Urinary bladder (tissue), 3 donors: ENCODE measurements at regions not wholly inside any gene's neighbourhood (a gene's known extent, or its start where the extent isn't known, plus 50 kb on each side); places are given as distances from the start of the nearest gene placed in this dataset.

Experiments
- DNase-seq: peaks from one replicate; pipeline ENCODE4 v3.0.0-alpha.2; 2015; ENCODE audit errors: extremely low spot score
- H3K27ac ChIP-seq: one replicate; pipeline ENCODE4 v1.5.1; 2013; ENCODE audit warnings: low read depth, mild to moderate bottlenecking, moderate library complexity
- H3K36me3 ChIP-seq: one replicate; pipeline ENCODE4 v1.6.1; 2013; ENCODE audit warnings: mild to moderate bottlenecking, moderate library complexity; ENCODE audit not compliant: insufficient read depth
- H3K4me1 ChIP-seq: one replicate; pipeline ENCODE4 v1.6.1; 2013; ENCODE audit warnings: mild to moderate bottlenecking, moderate library complexity; ENCODE audit not compliant: insufficient read depth
- H3K4me3 ChIP-seq: one replicate; pipeline ENCODE4 v1.5.1; 2013; ENCODE audit warnings: low read depth, low read length
- WGBS: extraction: QIAGEN DNeasy Blood & Tissue Kit; methylation state at CpG from one replicate; pipeline ENCODE4 v1.1.7; 2013; 5-methylcytosine and 5-hydroxymethylcytosine counted together
- donor health status: healthy with polysubstance abuse.
- donor health status: healthy.

DNA sequence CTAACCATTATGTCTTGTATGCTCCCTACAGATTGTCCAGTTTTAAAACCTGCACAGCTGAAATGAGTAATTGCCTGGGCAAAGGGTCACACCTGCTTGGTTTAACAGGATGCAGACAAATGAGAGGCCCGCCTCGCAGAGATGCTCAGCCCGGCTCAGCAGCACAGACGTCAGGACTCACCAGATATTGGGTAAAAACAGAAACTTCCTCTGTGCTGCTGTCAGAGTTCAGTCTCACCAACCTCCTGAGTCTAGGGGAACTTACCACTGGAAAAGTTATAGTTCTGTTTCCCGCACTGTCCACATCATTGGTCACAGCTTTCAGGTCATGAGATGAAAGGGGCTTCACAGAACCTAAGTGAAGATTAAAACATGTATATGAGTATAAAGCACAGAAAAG, 152.5 kb downstream of the ESM1 start:
- Histone ChIP-seq H3K4me1 (no peaks in the 10 kb centered on the region), H3K4me3 (no peak overlapping the region), H3K27ac (no peak overlapping the region), H3K36me3 (no peaks in the 10 kb centered on the region)
- DNase-seq = no peak
- WGBS = 77% methylated on average over 5 of the region's 5 CpGs

DNA sequence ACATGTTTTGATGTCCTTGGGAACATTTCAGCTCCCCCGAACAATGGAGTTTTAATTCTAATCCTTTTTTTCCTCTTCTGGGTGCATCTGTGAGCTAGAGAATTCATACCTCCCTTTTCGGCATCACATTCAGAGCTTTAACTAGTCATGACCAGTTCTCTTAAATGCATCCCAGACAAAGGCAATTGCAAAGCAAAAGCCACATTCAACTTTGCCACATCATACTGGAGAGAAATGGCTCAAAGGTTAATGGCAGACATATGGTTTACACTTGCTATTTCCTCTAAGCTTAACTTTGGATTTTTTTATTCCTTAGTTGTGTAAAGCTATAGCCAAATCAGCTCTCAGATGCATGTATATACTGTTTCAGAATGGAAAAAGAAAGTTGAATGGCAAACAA, 153.3 kb downstream of the ESM1 start:
- Histone ChIP-seq H3K36me3 (no peaks in the 10 kb centered on the region), H3K4me1 (no peaks in the 10 kb centered on the region), H3K4me3 (no peak overlapping the region), H3K27ac (no peak overlapping the region)
- DNase-seq = no peak
- WGBS = 83% methylated on average over 2 of the region's 2 CpGs

DNA sequence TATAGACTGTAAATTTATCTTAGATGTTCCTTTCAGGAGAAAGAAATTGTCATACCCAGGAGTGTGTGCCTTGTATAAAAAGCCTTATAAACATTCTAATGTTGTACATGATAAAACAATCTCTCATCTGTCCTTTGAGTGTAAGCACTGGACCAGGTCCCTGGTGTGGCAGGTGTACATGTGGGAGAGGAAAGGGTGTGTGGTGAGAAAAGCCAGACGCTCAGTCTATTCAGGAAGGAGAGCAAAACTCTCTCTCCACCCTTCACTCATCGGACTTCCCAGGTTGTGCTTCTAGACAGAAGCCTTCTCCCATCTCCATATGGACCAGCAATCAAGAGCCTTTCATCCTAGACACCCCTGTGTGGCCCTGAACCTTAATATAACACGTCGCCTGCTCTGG, 154.2 kb downstream of the ESM1 start:
- DNase-seq = no peak
- no peaks in the 10 kb centered on the region for H3K36me3 ChIP-seq
- no peak overlapping the region for H3K27ac ChIP-seq
- no peak overlapping the region for H3K4me3 ChIP-seq
- whole genome bisulfite sequencing = 91% methylated on average over 4 of the region's 4 CpGs
- no peaks in the 10 kb centered on the region for H3K4me1 ChIP-seq

DNA sequence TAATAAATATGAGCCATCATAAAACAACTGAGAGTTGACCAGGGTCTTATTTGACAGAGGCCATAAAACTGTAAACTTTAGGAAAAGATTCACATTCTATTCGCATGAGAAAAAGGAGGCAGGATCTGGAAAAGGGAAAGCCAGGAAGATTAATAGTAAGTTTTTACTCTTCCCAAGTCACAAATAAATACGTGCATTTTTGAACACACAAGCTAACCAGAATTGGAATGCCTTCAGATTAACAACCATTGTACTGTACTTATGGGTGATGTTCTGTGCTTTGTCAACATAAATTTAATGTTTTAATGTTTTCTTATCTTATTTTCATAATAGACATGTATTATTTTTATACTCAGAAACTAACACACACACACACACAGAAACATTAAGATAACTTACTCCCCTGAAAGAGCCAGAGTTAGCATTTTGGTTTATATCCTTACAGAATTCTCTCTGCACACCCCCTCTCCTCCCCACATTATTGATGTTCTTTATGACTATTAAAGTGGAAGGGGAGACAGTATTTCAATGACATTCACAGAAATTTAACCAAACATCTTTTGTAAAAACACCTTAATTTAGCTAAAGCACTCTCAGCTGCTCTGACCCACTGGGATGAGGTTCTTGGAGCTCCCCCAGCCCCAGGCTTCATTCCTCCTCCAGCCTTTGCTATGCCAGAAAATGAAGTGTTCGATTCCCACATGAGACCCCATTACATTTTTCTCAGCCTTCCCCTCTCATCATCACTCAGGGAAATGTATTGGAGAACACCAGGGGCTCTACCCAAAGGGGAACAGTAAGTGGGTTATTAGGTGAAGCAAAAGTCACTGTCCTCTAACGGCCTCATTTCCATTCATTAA, 155.5 kb downstream of the ESM1 start:
- H3K4me3 ChIP-seq = no peak overlapping the region
- DNase-seq = peak; percentile 61
- no peaks in the 10 kb centered on the region for H3K4me1 ChIP-seq
- H3K27ac ChIP-seq = no peak overlapping the region
- H3K36me3 ChIP-seq = no peaks in the 10 kb centered on the region
- 60% methylated on average over 4 of the region's 4 CpGs for WGBS

DNA sequence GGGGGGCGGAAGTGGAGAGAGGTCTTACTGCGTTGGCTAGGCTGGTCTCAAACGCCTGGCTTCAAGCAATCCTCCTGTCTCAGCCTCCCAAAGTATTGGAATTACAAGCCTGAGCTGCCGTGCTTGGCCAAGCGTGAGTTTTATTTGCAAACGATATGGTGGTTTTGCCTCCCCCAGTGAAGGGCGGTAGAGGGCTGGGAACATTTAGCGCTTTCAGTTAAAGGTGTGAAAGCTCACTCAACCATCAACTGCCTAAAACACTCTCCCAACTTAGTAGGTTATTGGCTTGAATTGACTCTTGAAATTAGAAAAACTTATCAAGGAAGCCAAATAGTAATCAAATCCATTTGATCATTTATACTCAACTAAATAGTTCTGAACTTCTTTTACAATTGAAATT, 156.3 kb downstream of the ESM1 start:
- H3K4me1 ChIP-seq = no peaks in the 10 kb centered on the region
- no peak overlapping the region for H3K27ac ChIP-seq
- DNase-seq = no peak
- no peak overlapping the region for H3K4me3 ChIP-seq
- WGBS = 86% methylated on average over 8 of the region's 8 CpGs
- no peaks in the 10 kb centered on the region for H3K36me3 ChIP-seq

DNA sequence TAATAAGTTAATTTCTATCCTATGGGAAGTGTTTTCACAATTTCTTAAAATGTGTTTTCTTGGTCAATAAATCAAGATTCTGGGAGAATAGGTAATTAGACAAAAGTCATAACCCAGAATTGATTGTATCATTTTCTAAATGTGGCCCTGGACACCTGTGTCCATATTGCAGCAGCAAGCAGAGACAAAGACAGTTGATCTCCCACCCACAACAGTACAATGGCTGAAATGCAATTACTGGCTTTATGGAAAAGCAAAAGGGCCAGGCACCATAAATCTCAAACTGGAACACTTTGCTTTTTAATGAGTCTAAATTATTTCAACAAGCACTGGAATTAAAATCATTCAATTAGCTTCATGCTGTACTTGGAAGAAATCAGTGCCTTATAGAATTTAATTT, 157.2 kb downstream of the ESM1 start:
- H3K4me1 ChIP-seq = no peaks in the 10 kb centered on the region
- H3K27ac ChIP-seq = no peak overlapping the region
- no peak overlapping the region for H3K4me3 ChIP-seq
- no peaks in the 10 kb centered on the region for H3K36me3 ChIP-seq
- DNase-seq = no peak

DNA sequence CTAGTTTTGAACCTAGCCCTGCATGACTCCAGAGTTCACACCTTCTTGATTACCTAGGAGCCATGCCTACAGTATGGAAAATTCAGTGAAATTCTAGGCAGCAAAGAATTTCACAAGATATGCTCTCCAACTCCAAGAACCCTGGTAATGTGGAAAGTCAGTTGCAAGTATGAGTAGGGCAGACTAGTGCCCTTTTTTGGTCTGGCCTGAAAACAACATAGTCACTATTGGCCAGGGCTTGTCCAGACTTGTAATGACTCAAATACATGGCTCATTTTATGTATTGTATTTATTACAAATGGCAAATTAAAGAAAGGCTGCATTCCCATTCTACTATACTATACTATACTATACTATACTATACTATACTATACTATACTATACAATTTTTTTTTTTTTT, 160.4 kb downstream of the ESM1 start:
- H3K4me3 ChIP-seq = no peak overlapping the region
- no peak overlapping the region for H3K27ac ChIP-seq
- no peak for DNase-seq
- H3K36me3 ChIP-seq = no peaks in the 10 kb centered on the region
- no peaks in the 10 kb centered on the region for H3K4me1 ChIP-seq

DNA sequence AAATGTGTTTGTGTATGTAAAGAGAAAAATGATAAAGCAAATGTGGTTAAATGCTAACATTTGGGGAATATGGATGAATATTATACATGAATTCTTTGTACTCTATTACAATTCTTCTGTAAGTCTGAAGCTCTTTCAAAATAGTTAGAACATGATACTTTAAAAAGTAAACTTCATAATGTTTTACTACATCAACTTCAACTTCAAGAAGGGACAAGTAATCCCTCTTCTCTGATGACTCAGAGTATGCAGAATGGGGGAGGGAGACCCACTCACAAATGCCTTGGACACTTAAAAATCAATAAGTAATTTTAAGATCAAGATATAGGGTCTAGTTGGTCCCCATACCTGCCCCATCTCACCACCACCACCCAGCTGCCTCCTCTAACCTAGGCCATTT, 162.4 kb downstream of the ESM1 start:
- no peaks in the 10 kb centered on the region for H3K36me3 ChIP-seq
- H3K27ac ChIP-seq = no peak overlapping the region
- H3K4me1 ChIP-seq = no peaks in the 10 kb centered on the region
- no peak overlapping the region for H3K4me3 ChIP-seq
- no peak for DNase-seq

DNA sequence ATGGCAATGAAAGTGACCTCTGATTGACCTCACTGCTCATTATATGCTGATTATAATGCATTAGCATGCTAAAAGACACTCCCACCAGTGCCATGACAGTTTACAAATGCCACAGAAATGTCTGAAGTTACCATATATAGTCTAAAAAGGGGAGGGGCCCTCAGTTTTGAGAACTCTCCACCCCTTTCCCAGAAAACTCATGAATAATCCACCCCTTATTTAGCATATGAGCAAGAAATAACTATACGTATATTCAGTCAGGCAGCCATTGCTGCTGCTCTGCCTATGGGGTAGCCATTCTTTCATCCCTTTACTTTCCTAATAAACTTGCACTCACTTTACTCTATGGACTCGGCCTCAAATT, 163.1 kb downstream of the ESM1 start:
- Histone ChIP-seq H3K4me3 (no peak overlapping the region), H3K36me3 (no peaks in the 10 kb centered on the region), H3K4me1 (no peaks in the 10 kb centered on the region), H3K27ac (no peak overlapping the region)
- DNase-seq = no peak
- WGBS = 97% methylated on average over 2 of the region's 2 CpGs

DNA sequence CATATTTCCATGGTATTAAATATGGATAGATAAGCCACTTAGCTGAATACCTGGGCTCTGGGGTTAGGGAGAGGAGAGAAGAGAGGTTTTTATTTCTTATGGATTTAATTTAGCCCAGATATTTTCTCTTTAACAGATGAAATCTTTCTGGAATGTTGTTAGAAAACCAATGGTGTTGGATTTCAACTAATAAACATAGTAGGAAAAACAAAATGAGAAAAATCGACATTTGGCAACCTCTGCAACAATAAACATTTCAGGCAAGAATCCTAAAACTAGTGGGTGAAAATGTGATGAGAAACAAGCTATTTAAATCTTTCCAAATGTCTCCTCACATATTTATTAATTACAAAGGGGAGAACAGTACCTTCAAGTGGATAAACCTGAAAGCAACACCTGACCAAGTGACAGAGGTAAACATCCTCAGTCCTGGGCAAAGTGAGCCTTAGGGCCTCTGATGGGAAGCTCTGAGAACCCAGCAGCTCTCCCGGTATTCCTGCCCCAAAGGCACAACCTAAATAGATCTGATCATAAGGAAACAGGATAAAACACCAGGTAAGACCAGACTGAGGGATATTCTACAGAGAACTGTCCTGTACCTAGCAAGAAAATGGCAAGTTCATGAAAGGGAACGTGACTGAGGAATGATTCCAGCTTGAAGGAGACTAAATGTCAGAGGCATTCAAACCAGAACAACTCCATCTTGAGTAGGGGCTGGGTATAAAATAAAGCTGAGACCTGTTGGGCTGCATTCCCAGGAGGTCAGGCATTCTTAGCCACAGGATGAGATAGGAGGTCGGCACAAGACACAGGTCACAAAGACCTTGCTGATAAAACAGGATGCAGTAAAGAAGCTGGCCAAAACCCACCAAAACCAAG, 163.7 kb downstream of the ESM1 start:
- WGBS = 73% methylated on average over 4 of the region's 4 CpGs

DNA sequence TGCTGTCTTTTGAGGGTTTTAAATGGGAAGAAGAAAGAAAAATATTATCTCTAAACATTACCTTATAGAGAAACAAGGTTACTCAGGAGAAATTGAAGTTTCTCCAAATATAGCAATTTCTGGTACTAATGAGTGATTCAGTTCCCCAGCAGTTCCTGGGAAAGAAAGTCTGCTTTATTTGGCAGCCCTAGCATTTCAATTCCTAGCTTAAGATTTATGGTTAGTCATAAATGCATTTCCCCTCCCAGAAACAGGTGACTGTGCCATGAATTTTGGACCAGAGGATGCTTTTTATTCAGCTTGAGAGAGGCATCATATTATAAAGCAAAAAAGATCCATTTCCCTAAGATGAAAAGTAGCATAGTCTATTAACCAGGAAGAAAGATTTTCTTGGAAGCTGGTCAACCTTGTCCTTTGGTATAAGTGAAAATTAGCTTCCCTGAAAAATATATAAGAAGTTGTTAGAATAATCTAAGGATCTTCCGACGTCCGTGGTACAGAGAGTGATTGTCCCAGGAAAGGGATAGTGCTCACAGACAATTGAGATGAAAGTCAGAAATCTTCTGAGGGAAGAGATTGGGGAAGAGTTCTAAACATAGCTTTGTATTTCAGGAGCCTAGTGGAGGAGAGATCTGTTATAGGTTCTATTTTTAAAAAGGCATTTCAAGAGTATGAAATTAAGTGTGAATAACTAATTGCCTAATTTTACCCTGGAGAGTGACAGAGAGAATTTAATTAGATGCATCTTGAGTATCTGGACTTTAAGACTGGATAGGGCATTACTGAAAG, 164.9 kb downstream of the ESM1 start:
- H3K36me3 ChIP-seq = no peaks in the 10 kb centered on the region
- H3K27ac ChIP-seq = no peak overlapping the region
- H3K4me3 ChIP-seq = no peak overlapping the region
- no peaks in the 10 kb centered on the region for H3K4me1 ChIP-seq
- 81% methylated on average over 3 of the region's 3 CpGs for WGBS
- no peak for DNase-seq

More for the DNA sequence above, 163.7 kb downstream of the ESM1 start:
- no peak for DNase-seq
- Histone ChIP-seq H3K4me3 (no peak overlapping the region), H3K36me3 (no peaks in the 10 kb centered on the region), H3K27ac (no peak overlapping the region), H3K4me1 (no peaks in the 10 kb centered on the region)

DNA sequence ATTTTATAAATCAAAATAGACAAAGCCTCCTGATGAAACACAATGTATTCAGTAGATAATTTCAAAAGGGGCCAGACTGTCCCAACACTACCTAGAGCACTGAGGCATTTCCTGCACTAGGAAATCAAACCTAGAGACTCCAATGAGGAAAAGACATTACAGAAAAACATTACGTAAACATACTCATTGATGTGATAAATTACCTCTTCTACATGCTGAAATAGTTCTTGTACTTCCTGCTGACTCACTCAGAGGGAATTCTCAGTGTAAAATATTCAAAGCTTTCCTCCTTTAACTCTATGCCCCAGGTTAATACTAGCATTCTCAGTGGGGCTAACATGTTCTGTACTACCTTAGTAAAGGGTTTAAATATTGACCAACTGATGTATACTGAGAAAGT, 178.0 kb downstream of the ESM1 start:
- peak overlapping the region; percentile 32 for H3K27ac ChIP-seq
- H3K4me3 ChIP-seq = no peak overlapping the region
- no peaks in the 10 kb centered on the region for H3K36me3 ChIP-seq
- DNase-seq = no peak
- H3K4me1 ChIP-seq = no peaks in the 10 kb centered on the region
- WGBS = 77% methylated on average over 1 of the region's 1 CpG

DNA sequence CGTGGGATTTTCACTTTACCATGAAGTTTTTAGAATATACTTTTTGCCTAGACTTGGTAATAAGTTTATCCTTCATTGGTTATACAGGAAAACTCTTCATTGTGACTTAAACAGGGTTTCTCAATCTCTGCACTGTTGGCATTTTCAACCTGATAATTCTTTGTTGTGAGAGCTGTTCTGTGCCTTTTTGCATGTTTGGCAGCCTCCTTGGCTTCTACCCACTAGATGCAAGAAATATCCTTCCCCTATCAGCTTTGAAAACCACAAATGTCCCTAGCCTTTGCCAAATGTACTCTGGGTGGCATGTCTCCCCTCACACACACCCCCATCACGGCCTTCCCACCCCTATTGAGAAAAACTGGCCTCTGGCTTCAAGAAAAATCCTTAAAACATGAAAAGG, 180.9 kb downstream of the ESM1 start:
- no peak overlapping the region for H3K27ac ChIP-seq
- H3K4me3 ChIP-seq = no peak overlapping the region
- no peaks in the 10 kb centered on the region for H3K4me1 ChIP-seq
- H3K36me3 ChIP-seq = no peaks in the 10 kb centered on the region
- no peak for DNase-seq
- WGBS = 86% methylated on average over 2 of the region's 2 CpGs

DNA sequence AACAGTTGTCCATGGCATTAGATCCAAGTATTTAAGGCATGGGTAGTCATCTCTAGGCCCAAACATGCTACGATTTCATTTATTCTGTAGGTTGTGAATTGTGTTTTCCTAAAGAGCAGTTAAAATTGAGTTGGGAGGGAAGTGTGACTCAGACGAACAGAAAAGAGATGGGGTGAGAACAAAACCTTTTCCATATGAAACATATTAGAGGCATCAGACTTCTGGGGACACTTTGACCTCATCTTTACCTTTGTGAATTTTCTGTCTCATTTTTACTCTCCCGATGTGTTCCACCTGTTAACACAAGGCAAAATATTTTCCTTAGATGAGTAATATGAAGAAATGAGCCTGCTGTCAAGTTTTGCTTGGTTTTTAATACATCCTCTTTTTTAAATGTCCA, 181.3 kb downstream of the ESM1 start:
- no peak overlapping the region for H3K27ac ChIP-seq
- WGBS = 64% methylated on average over 3 of the region's 3 CpGs
- H3K36me3 ChIP-seq = no peaks in the 10 kb centered on the region
- H3K4me3 ChIP-seq = no peak overlapping the region
- no peaks in the 10 kb centered on the region for H3K4me1 ChIP-seq
- no peak for DNase-seq
